Endometrium (tissue), 2 donors: ENCODE measurements at regions not wholly inside any gene's neighbourhood (a gene's known extent, or its start where the extent isn't known, plus 50 kb on each side); places are given as distances from the start of the nearest gene placed in this dataset.
"Not testable (repeated sequence)": the region's sequence is repeated elsewhere in the genome, so short reads cannot be mapped to it uniquely, and the experiment has no call there.

ENCODE experiments used
- FAIRE-seq: peaks from 2 replicates; lab custom pipeline; 2012; peaks lifted over from hg19 to GRCh38; lab: Jason Lieb, UNC
- donor health status: control.
- donor health status: control.

DNA sequence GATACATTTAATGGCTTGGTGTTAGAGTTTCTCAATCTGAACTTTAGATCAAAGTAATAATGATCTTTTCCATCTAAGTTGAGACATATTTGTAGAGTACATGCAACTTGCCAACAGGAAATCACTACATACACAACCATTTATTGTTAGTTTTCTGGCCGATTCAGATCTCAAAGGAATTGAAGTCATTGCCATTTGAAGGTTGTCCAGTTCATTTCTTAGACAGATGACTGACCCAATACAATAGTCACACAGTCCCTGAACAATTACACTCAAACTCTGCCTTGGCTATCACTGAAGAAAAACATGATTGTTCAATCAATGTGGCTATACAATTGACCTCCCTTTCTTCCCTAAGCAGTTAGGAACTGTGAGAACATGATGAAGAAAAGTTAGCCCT, 753.2 kb upstream of the RIOK2 start:
- peak; percentile 8 for FAIRE-seq

DNA sequence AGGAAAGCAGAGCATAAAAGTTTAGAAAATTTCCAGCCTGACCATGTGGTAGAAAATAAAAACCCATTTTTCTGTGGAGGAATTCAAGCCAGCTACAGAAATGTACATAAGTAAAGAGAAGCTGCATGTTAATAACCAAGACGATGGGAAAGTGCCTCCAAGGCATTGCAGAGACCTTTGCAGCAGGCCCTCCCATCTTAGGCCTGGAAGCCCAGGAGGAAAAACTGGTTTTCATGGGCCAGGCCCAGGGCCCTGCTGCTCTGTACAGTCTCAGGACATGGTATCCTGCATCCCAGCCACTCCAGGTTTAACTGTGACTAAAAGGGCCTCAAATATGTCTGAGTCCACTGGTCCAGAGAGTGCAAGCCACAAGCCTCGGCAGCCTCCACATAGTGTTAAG, 754.8 kb upstream of the RIOK2 start:
- no peak for FAIRE-seq

DNA sequence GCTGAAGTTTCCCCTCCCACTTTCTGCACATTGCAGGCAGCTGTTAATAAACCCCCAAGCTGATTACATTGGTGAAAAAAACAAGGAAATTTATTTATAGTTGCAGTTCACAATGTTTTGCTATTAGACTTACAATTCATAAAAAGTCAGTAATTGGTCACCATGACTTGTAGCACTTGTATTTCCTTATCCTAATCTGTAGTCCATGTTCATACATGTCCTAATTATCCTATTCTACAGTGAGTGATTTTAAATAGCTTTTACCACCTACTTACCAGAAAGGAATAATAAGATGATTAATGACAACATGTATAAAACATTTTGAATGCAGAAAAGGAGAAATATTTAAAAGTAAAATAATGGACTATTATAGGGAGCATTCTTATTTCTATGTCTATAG, 760.0 kb upstream of the RIOK2 start:
- no peak for FAIRE-seq

DNA sequence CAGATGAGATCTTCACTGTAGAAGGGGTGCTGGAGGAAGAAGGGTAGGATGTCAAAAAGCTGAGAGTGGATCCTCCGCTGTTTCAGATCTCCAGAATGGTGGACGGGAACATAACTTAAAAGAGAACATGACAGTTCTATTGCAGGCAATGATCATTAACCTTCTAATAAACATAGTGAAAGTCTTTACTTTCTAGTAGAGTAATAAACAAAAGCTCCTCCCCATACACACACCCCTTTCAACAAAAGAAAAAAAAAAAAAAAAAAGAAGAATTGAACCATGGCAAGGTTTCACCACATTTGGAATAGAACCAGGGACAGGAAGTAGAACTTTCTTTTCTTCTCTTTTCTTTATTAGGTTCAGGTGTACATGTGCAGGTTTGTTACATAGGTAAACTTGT, 768.1 kb upstream of the RIOK2 start:
- FAIRE-seq, result no peak

GRCh38 chr5:97955450-97955849, 772.4 kb upstream of the RIOK2 start:
- FAIRE-seq, result no peak

GRCh38 chr5:97967292-97967691, 784.2 kb upstream of the RIOK2 start:
- no peak for FAIRE-seq

DNA sequence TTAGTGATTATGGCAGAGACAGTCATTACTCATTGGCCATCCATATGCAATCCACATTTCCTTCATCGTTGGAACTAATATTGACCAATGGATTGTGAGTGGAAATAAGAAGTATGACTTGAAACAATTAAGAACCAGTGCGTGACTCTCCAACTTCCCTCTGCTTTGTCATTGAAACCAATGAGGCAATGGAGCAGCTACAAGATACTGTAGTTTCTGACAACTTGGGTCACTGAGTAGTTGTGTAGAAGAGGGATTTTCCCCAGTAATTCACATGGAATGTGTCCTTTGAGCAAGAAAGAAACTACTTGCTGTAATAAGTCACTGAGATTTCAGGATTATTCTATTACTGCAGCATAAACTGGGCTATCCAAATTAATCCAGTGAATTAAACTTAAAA, 785.3 kb upstream of the RIOK2 start:
- no peak for FAIRE-seq

GRCh38 chr5:97979740-97980139, 793.7 kb upstream of the RGMB start:
- no peak for FAIRE-seq

- no peak for FAIRE-seq
These were observed 793.2 kb upstream of the RGMB start for GRCh38 chr5:97980291-97980690.

GRCh38 chr5:97986069-97986468, 787.4 kb upstream of the RGMB start:
- no peak for FAIRE-seq

DNA sequence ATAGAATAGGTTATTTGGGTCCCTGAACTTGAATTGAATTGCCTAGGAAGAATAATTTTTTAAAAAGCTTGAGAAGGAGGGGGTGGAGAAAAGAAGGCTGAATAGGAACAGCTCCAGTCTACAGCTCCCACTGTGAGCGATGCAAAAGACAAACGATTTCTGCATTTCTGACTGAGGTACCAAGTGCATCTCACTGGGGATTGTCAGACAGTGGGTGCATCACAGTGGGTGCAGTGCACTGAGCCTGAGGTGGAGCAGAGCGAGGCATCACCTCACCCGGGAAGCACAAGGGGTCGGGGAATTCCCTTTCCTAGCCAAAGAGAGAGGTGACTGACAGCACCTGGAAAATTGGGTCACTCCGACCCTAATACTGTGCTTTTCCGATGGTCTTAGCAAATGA, 782.2 kb upstream of the RGMB start:
- no peak for FAIRE-seq

- no peak for FAIRE-seq
These were observed 774.5 kb upstream of the RGMB start for GRCh38 chr5:97998941-97999340.

GRCh38 chr5:98004463-98004862, 769.0 kb upstream of the RGMB start:
- FAIRE-seq, result no peak

DNA sequence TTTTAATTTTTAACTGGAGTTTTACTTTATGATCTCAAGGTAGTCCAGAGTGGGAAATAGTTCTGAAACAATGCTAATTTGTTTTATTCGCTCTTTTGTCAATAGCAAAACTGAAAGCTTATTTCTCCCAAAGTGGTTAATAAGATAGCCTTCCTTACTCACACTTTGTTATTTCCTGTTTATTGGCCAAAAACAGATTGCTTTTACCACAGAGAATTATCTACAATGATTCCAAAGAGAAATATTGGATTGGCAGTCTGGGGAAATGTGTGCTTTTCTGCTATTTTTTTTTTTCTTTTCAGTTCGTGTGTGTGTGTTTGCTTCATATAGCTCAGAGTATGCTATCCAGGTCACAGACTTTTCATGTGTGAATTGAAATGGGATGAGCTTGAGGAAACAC, 756.7 kb upstream of the RGMB start:
- no peak for FAIRE-seq

GRCh38 chr5:98030273-98030672, 743.2 kb upstream of the RGMB start:
- not testable (repeated sequence) for FAIRE-seq

- not testable (repeated sequence) for FAIRE-seq
These were observed 742.4 kb upstream of the RGMB start for GRCh38 chr5:98031036-98031435.

- no peak for FAIRE-seq
These were observed 742.0 kb upstream of the RGMB start for GRCh38 chr5:98031496-98031895.

DNA sequence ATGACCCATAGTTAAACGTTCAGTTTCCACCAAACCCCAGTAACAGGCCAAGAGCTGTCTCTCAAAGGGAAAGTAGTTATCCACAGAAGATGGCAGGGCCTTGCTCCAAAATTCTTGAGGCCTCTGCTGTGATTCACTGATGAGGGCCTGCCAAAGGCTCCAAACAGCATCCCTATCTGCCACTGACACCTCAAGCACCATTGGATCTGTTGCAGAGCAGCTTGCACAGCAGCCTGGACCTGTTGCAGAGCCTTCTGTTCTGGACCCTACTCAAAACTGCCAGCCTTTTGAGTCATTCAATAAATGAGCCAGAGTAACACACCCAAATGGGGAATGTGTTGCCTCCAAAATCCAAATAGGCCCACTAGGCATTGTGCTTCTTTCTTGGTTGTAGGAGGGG, 741.5 kb upstream of the RGMB start:
- FAIRE-seq, result no peak

DNA sequence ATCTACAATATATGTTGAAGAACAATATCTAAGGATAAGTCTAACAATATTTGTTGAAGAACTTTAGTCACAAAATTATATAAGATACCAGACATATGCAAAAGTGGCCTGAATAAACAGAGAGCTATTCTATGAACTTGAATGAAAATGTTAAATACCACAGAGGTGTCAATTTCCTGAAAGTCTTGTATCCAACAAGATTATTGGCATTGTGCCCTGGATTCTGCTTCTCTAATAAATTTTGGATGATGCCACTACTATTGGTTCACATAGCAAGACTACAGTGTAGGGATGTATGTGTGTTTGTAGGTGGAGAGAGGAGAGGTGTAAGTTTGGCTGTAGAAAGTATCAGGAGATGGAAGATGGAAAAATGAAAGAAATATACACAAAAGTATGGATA, 731.8 kb upstream of the RGMB start:
- FAIRE-seq, result no peak

DNA sequence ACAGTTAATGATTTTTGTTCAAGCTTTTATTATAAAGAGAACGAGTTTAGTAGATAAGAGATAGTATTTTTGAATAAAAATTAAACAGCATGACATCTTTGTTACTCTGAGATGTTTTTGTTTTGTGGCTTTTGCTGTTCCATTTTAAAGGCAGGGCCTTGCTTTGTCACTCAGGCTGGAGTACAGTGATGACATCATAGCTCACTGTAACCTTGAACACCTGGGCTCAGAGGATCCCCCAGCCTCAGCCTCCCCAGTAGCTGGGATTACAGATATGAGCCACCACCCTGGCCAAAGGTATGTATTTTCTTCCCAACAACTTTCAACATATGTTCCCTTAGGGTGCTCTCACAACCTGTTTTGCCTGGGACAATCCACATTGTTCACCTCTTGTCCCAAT, 730.9 kb upstream of the RGMB start:
- no peak for FAIRE-seq

- FAIRE-seq, result no peak
These were observed 730.5 kb upstream of the RGMB start for GRCh38 chr5:98042961-98043360.

GRCh38 chr5:98050583-98050982, 722.9 kb upstream of the RGMB start:
- FAIRE-seq, result no peak

DNA sequence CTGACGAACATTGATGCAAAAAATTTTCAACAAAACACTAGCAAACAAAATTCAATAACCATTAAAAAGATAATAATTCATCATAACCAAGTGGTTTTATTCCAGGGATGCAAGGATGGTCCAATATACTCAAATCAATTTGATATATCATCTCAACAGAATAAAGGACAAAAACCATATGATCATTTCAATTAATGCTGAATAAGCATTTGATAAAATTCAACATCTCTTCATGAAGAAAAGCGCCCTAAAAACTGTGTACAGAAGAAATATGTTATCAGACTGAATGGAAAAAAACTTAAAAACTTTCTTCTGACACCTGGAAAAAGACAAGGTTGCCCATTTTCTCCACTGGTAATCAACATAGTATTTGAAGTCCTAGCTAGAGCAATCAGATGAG, 720.3 kb upstream of the RGMB start:
- FAIRE-seq, result no peak

DNA sequence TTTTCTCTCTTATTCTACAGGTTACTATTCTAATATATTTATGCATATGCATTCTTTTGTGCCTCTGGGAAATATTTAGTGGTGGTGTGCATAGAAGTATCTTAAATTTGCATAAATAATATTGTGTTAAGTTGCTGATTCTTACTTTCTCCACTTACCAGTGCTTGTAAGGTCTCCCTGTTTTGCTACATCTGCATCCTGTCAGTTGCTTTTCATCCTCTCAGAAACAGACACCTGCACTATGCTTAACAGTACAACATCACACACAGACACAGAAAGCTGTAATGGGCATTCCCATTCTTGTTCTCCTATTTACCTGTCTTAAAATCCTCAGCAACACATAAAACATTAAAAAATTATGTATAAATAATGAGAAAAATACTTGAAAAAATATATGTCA, 713.3 kb upstream of the RGMB start:
- FAIRE-seq, result no peak

GRCh38 chr5:98064118-98064685, 709.3 kb upstream of the RGMB start:
- FAIRE-seq, result no peak
